ENCODE measurements at regions not wholly inside any gene's neighbourhood (a gene's known extent, or its start where the extent isn't known, plus 50 kb on each side); places are given as distances from the start of the nearest gene placed in this dataset.

- Histone ChIP-seq H3K36me3 (ENCODE audit: control insufficient read depth in 2 of 4, insufficient read depth in 4 of 4, low read length in 3 of 4) (no peaks in the 10 kb centered on the region), H3K9me3 (ENCODE audit: insufficient read depth in 2 of 2, low read depth in 1 of 2, low read length in 1 of 2) (no peaks in the 10 kb centered on the region), H4K20me1 (replicated peaks in 1 of 2; ENCODE audit: control insufficient read depth in 1 of 2, insufficient read depth in 2 of 2, low read length in 2 of 2) (no peaks in the 10 kb centered on the region), H2AK5ac (ENCODE audit: low read depth, low read length) (no peak overlapping the region), H2BK20ac (ENCODE audit: low read length) (no peak overlapping the region), H3K23ac (ENCODE audit: insufficient read length) (no peak overlapping the region), H2BK120ac (replicated peaks; ENCODE audit: low read depth, low read length) (no peak overlapping the region), H3K23me2 (ENCODE audit: low read depth, low read length) (no peaks in the 10 kb centered on the region; the same call in 1 of the 2 replicates), H3K27ac (ENCODE audit: low read depth, low read length) (no peak overlapping the region), H3K4ac (replicated peaks; ENCODE audit: insufficient read length, low read depth, low read length) (no peak overlapping the region), H3K79me2 (ENCODE audit: control insufficient read depth in 1 of 2, insufficient read depth in 2 of 2, low read length in 2 of 2) (no peaks in the 10 kb centered on the region), H3K18ac (ENCODE audit: extremely low read depth, low read length) (no peak overlapping the region), H2BK5ac (ENCODE audit: low read depth, low read length) (no peak overlapping the region), H3K4me1 (replicated peaks in 1 of 4; ENCODE audit: control insufficient read depth in 3 of 4, insufficient read depth in 4 of 4, low read length in 3 of 4) (no peaks in the 10 kb centered on the region), H3K4me3 (ENCODE audit: extremely low read depth in 1 of 4, insufficient read depth in 2 of 4, low read depth in 3 of 4, low read length in 4 of 4) (no peak overlapping the region), H3K14ac (ENCODE audit: insufficient read length) (no peak overlapping the region), H4K91ac (replicated peaks; ENCODE audit: insufficient read length, low read length) (no peak overlapping the region), H3K79me1 (ENCODE audit: low read depth, low read length) (no peaks in the 10 kb centered on the region), H4K5ac (ENCODE audit: insufficient read length, low read depth, low read length) (no peak overlapping the region), H3K9ac (replicated peaks in 1 of 4; ENCODE audit: extremely low read depth in 1 of 4, low read depth in 3 of 4, low read length in 3 of 4) (no peak overlapping the region), H2BK15ac (ENCODE audit: low read length) (no peak overlapping the region), H3K27me3 (replicated peaks in 1 of 4; ENCODE audit: control insufficient read depth in 3 of 4, extremely low read depth in 1 of 4, insufficient read depth in 3 of 4, low read length in 3 of 4) (no peaks in the 10 kb centered on the region), H2AFZ (ENCODE audit: low read length) (no peak overlapping the region), H3K56ac (replicated peaks; ENCODE audit: insufficient read length, low read depth, low read length) (no peak overlapping the region), H4K8ac (ENCODE audit: extremely low read depth, insufficient read depth, low read length) (no peak overlapping the region), H3K4me2 (ENCODE audit: insufficient read depth in 1 of 2, low read depth in 2 of 2, low read length in 2 of 2) (no peak overlapping the region), H2BK12ac (ENCODE audit: low read depth, low read length) (no peak overlapping the region)
- DNase-seq (ENCODE audit: low read depth in 1 of 2, low spot score in 2 of 2) (no peak), FAIRE-seq (no peak)
- CTCF ChIA-PET (ENCODE audit: partially characterized antibody) = interaction anchor here (1.0 kb wide), 1 partner anchor 40 kb away, joined by 3 read pairs; no protein-coding TSS in a partner anchor
- POLR2A ChIA-PET (ENCODE audit: partially characterized antibody) = no interaction called here
- no peak for TF ChIP-seq ATF2 (IDR thresholded peaks at IDR 0.05; ENCODE audit: low read length)
- TF ChIP-seq EZH2 (IDR thresholded peaks at IDR 0.05; ENCODE audit: low read depth, low read length, severe bottlenecking) = no peak
- TF ChIP-seq EP300 (IDR thresholded peaks at IDR 0.05; ENCODE audit: borderline replicate concordance in 1 of 2, low read depth in 2 of 2, low read length in 2 of 2) = no peak
- no peak for TF ChIP-seq TAF1 (IDR thresholded peaks at IDR 0.05; ENCODE audit: low read depth, low read length)
- no peak for TF ChIP-seq JUND (IDR thresholded peaks at IDR 0.05; ENCODE audit: low read length)
- TF ChIP-seq RFX5 (IDR thresholded peaks at IDR 0.05; ENCODE audit: borderline replicate concordance, low read depth, low read length) = no peak
- TF ChIP-seq JUN (IDR thresholded peaks at IDR 0.05; ENCODE audit: low read depth, low read length) = no peak
- no peak for TF ChIP-seq SP4 (IDR thresholded peaks at IDR 0.05; ENCODE audit: low read length)
- TF ChIP-seq CREB1 (IDR thresholded peaks at IDR 0.05) = no peak
- no peak for TF ChIP-seq SIX5 (IDR thresholded peaks at IDR 0.05; ENCODE audit: low read depth, low read length)
Measured at GRCh38 chr5:28961816-28962215, 1923.4 kb upstream of the CDH9 start.

Data from H1 (cell line).